ENCODE measurements at regions not wholly inside any gene's neighbourhood (a gene's known extent, or its start where the extent isn't known, plus 50 kb on each side); places are given as distances from the start of the nearest gene placed in this dataset.

- DNase-seq (ENCODE audit: unreplicated experiment) = no peak
- no peaks in the 10 kb centered on the region for H3K27me3 Mint-ChIP-seq (ENCODE audit: insufficient read depth, unreplicated experiment)
- BruUV-seq (replicated peaks) = no TSS peak
- H3K4me3 Mint-ChIP-seq (ENCODE audit: unreplicated experiment) = no peak overlapping the region
- CTCF ChIA-PET = no interaction called here
- H3K36me3 Mint-ChIP-seq (ENCODE audit: insufficient read depth, unreplicated experiment) = no peaks in the 10 kb centered on the region
- intact Hi-C loops (cut with micrococcal nuclease) = no loop called here
- TF ChIP-seq CTCF (IDR thresholded peaks at IDR 0.05; ENCODE audit: unreplicated experiment) = no peak
- H3K27ac Mint-ChIP-seq (ENCODE audit: low read depth, unreplicated experiment) = no peak overlapping the region
- POLR2A ChIA-PET = no interaction called here
- H3K4me1 Mint-ChIP-seq (ENCODE audit: insufficient read depth, unreplicated experiment) = peaks cover 5% of the 10 kb centered on the region
- H3K9me3 Mint-ChIP-seq (ENCODE audit: unreplicated experiment) = no peaks in the 10 kb centered on the region
Measured at GRCh38 chr2:4272261-4272858, 569.0 kb downstream of the DCDC2C start.

- Mint-ChIP-seq H3K27me3 (ENCODE audit: insufficient read depth, unreplicated experiment) (no peaks in the 10 kb centered on the region), H3K36me3 (ENCODE audit: insufficient read depth, unreplicated experiment) (no peaks in the 10 kb centered on the region), H3K4me3 (ENCODE audit: unreplicated experiment) (no peak overlapping the region), H3K9me3 (ENCODE audit: unreplicated experiment) (no peaks in the 10 kb centered on the region), H3K4me1 (ENCODE audit: insufficient read depth, unreplicated experiment) (peaks cover 6% of the 10 kb centered on the region), H3K27ac (ENCODE audit: low read depth, unreplicated experiment) (no peak overlapping the region)
- TF ChIP-seq CTCF (IDR thresholded peaks at IDR 0.05; ENCODE audit: unreplicated experiment) = no peak
- BruUV-seq (replicated peaks) = no TSS peak
- intact Hi-C loops (cut with micrococcal nuclease) = no loop called here
- CTCF ChIA-PET = no interaction called here
- POLR2A ChIA-PET = no interaction called here
- DNase-seq (ENCODE audit: unreplicated experiment) = no peak
Measured at GRCh38 chr2:4278392-4278791, 575.0 kb downstream of the DCDC2C start.

GRCh38 chr2:4279431-4279830 is 576.1 kb downstream of the DCDC2C start:
- Mint-ChIP-seq H3K27ac (ENCODE audit: low read depth, unreplicated experiment) (no peak overlapping the region), H3K4me3 (ENCODE audit: unreplicated experiment) (no peak overlapping the region), H3K27me3 (ENCODE audit: insufficient read depth, unreplicated experiment) (no peaks in the 10 kb centered on the region), H3K9me3 (ENCODE audit: unreplicated experiment) (no peaks in the 10 kb centered on the region), H3K4me1 (ENCODE audit: insufficient read depth, unreplicated experiment) (peaks cover 6% of the 10 kb centered on the region), H3K36me3 (ENCODE audit: insufficient read depth, unreplicated experiment) (no peaks in the 10 kb centered on the region)
- intact Hi-C loops (cut with micrococcal nuclease) = no loop called here
- no TSS peak for BruUV-seq (replicated peaks)
- ChIA-PET POLR2A (no interaction called here), CTCF (interaction anchor here (0.6 kb wide), 1 partner anchor 575 kb away, joined by 4 read pairs; no protein-coding TSS in a partner anchor)
- no peak for DNase-seq (ENCODE audit: unreplicated experiment)
- TF ChIP-seq CTCF (IDR thresholded peaks at IDR 0.05; ENCODE audit: unreplicated experiment) = no peak

- H3K36me3 Mint-ChIP-seq (ENCODE audit: insufficient read depth, unreplicated experiment) = no peaks in the 10 kb centered on the region
- CTCF ChIA-PET = no interaction called here
- DNase-seq (ENCODE audit: unreplicated experiment) = no peak
- POLR2A ChIA-PET = no interaction called here
- H3K4me3 Mint-ChIP-seq (ENCODE audit: unreplicated experiment) = no peak overlapping the region
- intact Hi-C loops (cut with micrococcal nuclease) = no loop called here
- no TSS peak for BruUV-seq (replicated peaks)
- no peaks in the 10 kb centered on the region for H3K27me3 Mint-ChIP-seq (ENCODE audit: insufficient read depth, unreplicated experiment)
- H3K4me1 Mint-ChIP-seq (ENCODE audit: insufficient read depth, unreplicated experiment) = no peaks in the 10 kb centered on the region
- H3K9me3 Mint-ChIP-seq (ENCODE audit: unreplicated experiment) = peaks cover 4% of the 10 kb centered on the region
- H3K27ac Mint-ChIP-seq (ENCODE audit: low read depth, unreplicated experiment) = no peak overlapping the region
- TF ChIP-seq CTCF (IDR thresholded peaks at IDR 0.05; ENCODE audit: unreplicated experiment) = no peak
Measured at GRCh38 chr2:4291430-4291829, 588.1 kb downstream of the DCDC2C start.
